ENCODE measurements at regions not wholly inside any gene's neighbourhood (a gene's known extent, or its start where the extent isn't known, plus 50 kb on each side); places are given as distances from the start of the nearest gene placed in this dataset.
"Not testable (repeated sequence)": the region's sequence is repeated elsewhere in the genome, so short reads cannot be mapped to it uniquely, and the experiment has no call there.

GRCh38 chr1:100791586-100791985 is 72.0 kb downstream of the VCAM1 start:
- DNase-seq (ENCODE audit: low spot score), result no peak

DNA sequence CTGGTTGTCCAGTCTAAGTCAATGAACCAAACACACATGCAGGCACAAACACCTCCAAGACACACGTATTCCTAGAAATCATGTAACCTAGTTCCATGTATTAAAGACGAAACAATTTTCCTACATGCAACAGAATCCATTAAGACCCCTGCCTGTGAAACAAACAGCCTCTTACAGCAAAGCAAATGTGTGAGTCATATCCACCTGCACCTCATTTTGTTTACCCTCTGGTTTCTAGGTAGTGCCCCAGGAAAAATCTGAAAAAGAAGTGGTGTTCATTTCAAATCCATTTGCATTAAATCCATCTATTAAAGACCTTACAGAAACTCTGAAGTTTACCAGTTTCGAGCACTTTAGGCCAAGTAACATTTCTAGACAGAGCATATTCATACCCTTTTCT is 74.1 kb downstream of the VCAM1 start:
- DNase-seq (ENCODE audit: low spot score), result no peak

- DNase-seq (ENCODE audit: low spot score), result no peak
Measured at GRCh38 chr1:100794748-100795645, 75.5 kb downstream of the VCAM1 start.

DNA sequence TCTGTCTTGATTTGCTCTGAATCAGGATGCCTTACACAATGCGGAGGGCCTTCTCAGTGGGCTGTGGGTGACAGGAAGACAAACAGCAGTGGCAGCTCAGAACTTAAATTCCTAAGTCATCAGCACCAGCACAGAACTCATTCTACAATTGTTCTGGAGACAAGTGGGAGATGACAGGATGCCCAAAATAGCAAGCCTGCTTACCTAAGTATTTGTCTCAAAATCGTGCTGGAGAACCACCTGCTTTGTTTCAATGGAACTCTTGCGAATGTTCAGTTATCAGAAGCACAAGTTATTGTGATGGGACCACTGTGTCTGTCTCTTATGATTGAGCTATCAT is 76.1 kb downstream of the VCAM1 start:
- no peak for DNase-seq (ENCODE audit: low spot score)

GRCh38 chr1:100796046-100796445 is 76.5 kb downstream of the VCAM1 start:
- DNase-seq (ENCODE audit: low spot score), result no peak

DNA sequence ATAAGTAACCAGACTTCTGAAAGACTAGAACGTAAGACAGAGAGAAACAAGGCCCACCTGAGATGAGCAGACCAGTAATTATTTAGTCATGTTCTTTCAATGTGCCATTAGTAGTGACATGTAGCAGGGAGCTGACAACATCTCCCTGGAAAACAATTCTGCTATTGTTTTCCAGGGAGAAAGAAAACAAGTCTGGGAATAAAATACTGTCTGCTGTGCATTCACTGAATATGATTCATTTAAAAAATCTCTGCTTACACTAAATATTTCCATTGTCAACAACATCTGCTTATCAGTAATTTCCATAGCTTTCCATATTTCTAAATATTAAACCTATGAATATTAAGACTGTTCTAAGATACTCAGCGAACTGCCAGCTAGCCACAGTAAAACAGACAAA is 80.0 kb downstream of the VCAM1 start:
- no peak for DNase-seq (ENCODE audit: low spot score)

DNA sequence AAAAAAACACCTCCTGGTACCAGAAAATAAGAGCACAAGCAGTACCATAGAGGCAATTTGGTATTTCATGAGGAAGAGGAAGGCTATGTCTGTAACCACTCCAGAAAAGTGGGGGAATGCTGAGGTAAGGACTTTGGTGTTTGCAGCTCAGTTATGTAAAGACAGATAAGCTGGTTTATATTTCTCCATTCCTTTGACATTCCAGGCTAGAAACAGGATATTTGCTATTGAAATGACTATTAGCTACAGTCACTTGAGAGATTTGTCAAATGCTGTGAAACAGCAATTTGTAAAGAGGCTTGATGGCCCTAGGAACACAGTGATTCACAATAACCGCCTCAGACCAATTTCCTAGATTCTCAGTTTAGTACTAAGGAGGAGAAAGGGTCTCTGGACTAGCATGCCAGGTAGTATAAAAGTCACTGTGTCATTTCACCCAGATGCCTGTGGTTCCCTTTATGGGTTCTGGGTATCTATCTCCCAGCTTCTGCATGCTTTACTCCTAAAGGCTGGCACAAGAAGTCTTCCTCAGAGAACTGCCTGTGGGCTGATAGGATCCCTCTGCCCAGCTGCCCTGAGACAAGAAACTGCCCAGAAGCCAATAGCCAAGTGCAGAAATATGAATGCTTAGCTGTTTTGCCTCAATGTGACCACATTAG is 80.5 kb downstream of the VCAM1 start:
- DNase-seq (ENCODE audit: low spot score), result peak; percentile 41

DNA sequence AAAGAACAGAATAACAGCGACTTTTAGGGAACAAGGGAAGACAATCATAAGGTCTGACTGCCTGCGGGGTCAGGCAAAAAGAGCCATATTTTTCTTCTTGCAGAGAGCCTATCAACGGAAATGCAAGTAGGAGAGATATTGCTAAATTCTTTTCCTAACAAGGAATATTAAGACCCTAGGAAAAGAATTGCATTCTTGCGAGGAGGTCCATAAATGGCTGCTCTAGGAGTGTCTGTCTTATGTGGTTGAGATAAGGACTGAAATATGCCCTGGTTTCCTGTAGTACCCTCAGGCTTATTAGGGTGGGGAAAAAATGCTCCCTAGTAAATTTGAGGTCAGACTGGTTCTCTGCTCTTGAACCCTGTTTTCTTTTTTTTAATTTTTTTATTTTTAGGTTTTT is 81.7 kb downstream of the VCAM1 start:
- DNase-seq (ENCODE audit: low spot score), result not testable (repeated sequence)

- DNase-seq (ENCODE audit: low spot score), result not testable (repeated sequence)
Measured at GRCh38 chr1:100803280-100803679, 83.7 kb downstream of the VCAM1 start.

DNA sequence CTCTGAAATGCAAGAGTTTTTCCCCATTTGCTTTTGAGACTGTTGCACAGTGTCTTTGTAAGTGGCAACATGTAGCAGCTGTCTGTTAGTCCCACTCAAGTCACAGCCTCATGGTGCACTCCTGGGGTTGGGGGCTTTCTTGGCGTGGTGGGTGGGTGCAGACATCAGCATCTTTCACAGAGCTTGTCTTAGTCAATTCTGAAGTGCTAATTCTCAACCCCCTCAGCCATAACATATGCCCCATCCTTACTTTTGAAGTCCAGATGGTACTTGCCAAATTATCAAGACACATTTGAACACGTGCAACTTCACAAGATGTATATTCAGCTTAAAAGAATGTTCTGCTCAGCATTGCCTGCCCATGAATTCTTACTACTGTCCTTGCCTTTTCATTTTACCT is 87.1 kb downstream of the VCAM1 start:
- DNase-seq (ENCODE audit: low spot score), result no peak

- DNase-seq (ENCODE audit: low spot score), result no peak
Measured at GRCh38 chr1:100810360-100810759, 84.3 kb downstream of the EXTL2 start.

DNA sequence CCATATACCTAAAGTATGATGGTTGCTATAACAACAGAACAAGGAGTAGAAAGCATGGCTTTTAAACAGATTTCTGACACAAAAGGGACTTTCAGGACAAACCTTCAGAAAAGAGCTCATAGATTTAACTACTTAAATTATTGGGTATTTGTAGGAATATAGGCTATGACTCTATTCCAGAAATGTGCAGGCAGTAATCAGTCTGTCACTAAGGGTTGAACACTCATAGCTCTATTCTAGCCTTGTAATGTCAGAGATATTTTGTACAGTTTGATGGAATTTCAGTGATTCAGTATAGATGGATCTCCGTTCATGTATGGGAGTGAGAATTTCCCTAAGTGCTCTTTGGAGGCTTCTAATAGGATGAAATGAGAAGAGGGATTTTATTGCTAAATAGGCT is 82.8 kb downstream of the EXTL2 start:
- no peak for DNase-seq (ENCODE audit: low spot score)

DNA sequence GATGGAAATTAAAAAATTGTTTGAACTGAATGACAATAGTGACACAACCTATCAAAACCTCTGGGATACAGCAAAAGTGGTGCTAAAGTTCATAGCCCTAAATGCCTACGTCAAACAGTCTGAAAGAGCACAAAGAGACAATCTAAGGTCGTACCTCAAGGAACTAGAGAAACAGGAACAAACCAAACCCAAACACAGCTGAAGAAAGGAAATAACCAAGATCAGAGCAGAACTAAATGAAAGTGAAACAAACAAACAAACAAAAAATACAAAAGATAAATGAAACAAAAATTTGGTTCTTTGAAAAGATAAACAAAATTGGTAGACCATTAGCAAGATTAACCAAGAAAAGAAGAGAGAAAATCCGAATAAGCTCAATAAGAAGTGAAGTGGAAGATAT is 79.7 kb downstream of the EXTL2 start:
- not testable (repeated sequence) for DNase-seq (ENCODE audit: low spot score)

- no peak for DNase-seq (ENCODE audit: low spot score)
Measured at GRCh38 chr1:100816049-100816448, 78.6 kb downstream of the EXTL2 start.

DNA sequence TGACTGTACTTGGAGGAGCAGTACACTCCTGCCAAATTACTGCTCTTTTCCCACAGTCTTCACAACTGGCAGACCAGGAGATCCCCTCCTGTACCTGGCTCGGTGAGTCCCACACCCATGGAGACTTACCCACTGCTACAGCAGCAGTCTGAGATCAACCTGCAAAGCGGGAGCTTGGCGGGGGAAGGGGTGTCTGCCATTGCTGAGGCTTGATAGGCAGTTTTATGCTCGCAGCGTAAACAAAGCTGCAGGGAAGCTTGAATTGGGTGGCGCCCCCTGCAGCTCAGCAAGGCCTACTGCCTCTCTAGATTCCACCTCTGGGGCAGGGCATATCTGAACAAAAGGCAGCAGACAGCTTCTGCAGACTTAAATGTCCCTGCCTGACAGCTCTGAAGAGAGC is 74.4 kb downstream of the EXTL2 start:
- not testable (repeated sequence) for DNase-seq (ENCODE audit: low spot score)

DNA sequence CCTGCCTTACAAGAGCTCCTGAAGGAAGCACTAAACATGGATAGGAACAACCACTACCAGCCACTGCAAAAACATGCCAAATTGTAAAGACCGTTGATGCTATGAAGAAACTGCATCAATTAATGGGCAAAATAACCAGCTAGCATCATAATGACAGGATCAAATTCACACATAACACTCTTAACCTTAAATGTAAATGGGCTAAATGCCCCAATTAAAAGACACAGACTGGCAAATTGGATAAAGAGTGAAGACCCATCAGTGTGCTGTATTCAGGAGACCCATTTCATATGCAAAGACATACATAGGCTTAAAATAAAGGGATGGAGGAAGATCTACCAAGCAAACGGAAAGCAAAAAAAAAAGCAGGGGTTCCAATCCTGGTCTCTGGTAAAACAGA is 72.7 kb downstream of the EXTL2 start:
- DNase-seq (ENCODE audit: low spot score), result not testable (repeated sequence)
